22Rv1 (cell line): ENCODE measurements at regions not wholly inside any gene's neighbourhood (a gene's known extent, or its start where the extent isn't known, plus 50 kb on each side); places are given as distances from the start of the nearest gene placed in this dataset.

Experiments used
- H3K27ac ChIP-seq: fragments of 450-650 bp; 2 replicates; pipeline ENCODE4 v1.5.1; 2017
- ZFX ChIP-seq: fragments of 450-650 bp; IDR thresholded peaks from 2 replicates; pipeline ENCODE4 v1.6.1; 2017; ENCODE audit warnings: antibody characterized with exemption, borderline replicate concordance
- TF ChIP-seq, protein P1 (sequence below): fragments of 450-650 bp; IDR thresholded peaks from 2 replicates; pipeline ENCODE4 v1.5.1; 2017; ENCODE audit warnings: mild to moderate bottlenecking

DNA sequence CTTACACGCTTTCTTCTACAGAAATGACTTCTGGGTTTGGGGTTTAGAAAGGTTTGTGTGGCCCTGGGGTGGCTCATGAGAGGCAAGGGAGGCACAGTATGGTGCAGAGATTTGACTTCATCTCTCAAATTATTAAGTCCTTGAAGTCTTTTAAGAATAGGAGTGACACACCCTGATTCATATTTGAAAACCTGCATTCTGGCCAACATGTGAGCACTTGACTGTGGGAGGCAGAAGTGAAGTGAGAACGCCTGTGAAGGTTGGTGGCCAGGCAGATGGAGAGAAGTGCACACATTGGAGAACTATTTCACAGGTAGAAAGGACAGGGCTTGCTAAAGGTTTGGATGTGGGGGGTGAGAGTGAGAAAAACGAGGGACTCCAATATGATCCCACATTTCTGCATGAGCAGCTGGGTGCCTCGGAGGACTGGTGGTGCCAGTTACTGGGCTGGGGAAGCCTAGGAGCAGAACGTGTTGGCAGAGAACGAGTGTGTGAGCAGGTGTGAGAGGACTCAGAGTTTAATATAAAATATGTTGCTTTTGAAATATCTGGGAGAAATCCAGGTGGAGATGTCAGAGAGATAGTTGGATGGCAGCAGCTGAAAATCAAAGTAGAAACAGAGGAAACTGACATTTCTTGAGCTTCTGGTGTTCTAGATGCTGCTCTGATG, 240.0 kb upstream of the ADAMTSL1 start:
- no peak overlapping the region for H3K27ac ChIP-seq
- TF ChIP-seq, protein P1, sequence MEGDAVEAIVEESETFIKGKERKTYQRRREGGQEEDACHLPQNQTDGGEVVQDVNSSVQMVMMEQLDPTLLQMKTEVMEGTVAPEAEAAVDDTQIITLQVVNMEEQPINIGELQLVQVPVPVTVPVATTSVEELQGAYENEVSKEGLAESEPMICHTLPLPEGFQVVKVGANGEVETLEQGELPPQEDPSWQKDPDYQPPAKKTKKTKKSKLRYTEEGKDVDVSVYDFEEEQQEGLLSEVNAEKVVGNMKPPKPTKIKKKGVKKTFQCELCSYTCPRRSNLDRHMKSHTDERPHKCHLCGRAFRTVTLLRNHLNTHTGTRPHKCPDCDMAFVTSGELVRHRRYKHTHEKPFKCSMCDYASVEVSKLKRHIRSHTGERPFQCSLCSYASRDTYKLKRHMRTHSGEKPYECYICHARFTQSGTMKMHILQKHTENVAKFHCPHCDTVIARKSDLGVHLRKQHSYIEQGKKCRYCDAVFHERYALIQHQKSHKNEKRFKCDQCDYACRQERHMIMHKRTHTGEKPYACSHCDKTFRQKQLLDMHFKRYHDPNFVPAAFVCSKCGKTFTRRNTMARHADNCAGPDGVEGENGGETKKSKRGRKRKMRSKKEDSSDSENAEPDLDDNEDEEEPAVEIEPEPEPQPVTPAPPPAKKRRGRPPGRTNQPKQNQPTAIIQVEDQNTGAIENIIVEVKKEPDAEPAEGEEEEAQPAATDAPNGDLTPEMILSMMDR: no peak
- TF ChIP-seq ZFX: no peak

DNA sequence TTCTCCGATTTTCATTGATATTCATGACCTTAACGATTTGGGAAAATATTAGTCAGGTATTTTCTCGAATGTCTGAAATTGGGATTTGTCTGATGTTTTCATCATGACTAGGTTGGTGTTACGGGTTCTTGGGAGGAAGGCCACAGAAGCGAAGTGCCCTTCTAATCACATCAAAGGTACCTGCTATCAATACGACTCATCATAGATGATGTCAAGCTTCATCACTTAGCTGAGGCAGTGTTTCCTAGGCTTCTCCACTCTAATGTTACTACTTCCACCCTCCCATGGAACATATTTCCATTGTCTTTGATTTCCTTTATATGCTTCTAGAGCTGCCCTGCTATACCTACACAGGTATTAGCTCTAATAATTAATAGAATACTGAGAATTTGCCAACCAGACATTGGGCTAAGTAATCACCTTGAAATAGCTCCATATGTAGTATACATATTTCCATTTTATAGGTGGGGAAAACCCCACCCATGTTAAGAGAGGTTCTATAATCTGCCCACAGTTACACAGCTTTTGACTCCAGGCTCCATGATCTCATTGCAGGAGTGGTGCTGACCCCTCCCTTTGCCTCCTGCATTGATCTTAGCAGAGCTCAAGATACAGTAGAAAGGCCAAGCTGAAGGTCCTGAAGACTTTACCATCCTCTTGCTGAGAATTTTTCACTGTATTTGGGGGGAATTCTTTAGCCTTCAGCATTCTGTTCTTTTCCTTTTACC, 238.6 kb upstream of the ADAMTSL1 start:
- TF ChIP-seq, protein P1: no peak
- no peak for TF ChIP-seq ZFX
- H3K27ac ChIP-seq: no peak overlapping the region

DNA sequence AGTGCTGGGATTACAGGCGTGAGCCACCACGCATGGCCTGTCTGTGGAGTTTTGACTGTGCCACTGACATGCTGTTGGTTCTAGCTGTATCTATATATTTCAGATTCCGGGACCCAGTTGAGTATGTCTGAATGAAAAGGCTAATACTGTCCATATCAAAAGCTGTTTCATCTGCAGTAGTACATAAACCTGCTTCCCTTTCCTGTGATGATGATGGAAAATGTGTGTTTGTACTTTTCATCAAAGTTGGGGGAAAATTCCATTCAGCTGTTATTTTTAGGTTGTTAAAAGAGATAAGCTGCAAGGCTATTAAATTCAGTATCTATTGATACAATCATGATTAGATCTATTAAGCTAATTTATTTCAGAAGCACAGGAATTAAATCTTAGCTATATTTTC, 237.6 kb upstream of the ADAMTSL1 start:
- H3K27ac ChIP-seq: no peak overlapping the region
- TF ChIP-seq, protein P1: no peak
- no peak for TF ChIP-seq ZFX

- no peak overlapping the region for H3K27ac ChIP-seq
Measured at GRCh38 chr9:18237776-18238175, 236.2 kb upstream of the ADAMTSL1 start.

DNA sequence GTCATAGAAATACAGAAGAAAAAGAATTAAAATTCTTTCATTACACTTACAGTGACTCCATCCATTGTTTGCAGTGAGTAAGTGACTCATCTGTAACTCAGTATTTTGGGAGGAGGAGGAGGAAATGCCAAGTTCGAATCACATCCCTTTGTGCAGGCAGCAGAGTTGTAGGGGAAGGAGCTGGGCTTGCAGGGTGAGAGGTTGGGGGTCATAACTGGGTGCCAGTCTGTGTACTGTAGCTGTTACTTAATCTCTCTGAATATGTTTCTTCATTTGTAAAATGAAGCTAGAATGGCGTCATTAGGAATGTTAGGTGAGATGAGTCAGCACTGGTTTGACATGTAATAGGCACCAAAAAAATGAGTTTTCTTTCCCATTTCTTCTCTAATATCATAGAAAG, 235.7 kb upstream of the ADAMTSL1 start:
- no peak for TF ChIP-seq ZFX
- TF ChIP-seq, protein P1: no peak
- H3K27ac ChIP-seq: no peak overlapping the region

More at GRCh38 chr9:18237776-18238175, 236.2 kb upstream of the ADAMTSL1 start:
- TF ChIP-seq ZFX: no peak
- TF ChIP-seq, protein P1: no peak

DNA sequence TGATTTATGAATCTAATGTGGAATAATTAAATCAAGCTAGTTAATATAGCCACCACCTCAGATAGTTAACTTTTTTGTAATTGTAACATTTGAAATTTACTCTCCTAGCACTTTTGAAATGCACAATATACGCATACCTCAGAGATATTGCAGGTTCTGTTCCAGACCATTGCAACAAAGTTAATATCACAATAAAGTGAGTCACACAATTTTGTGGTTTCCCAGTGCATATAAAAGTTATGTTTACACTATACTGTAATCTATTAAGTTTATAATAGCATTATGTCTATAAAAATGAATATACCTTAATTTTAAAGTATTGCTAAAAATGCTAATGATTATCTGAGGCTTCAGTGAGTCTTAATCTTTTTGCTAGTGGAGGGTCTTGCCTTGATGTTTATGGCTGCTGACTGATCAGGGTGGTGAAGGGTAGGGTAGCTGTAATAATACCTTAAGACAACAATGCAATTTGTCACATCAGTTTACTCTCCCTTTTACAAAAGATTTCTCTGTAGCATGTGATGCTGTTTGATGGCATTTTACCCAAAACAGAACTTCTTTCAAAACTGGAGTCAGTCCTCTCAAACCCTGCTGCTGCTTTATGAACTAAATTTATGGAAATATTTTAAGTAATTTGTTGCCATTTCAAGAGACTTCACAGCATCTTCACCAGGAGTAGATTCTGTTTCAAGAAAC, 235.1 kb upstream of the ADAMTSL1 start:
- no peak for TF ChIP-seq ZFX
- TF ChIP-seq, protein P1: no peak
- no peak overlapping the region for H3K27ac ChIP-seq
